ENCODE measurements at regions not wholly inside any gene's neighbourhood (a gene's known extent, or its start where the extent isn't known, plus 50 kb on each side); places are given as distances from the start of the nearest gene placed in this dataset.

DNA sequence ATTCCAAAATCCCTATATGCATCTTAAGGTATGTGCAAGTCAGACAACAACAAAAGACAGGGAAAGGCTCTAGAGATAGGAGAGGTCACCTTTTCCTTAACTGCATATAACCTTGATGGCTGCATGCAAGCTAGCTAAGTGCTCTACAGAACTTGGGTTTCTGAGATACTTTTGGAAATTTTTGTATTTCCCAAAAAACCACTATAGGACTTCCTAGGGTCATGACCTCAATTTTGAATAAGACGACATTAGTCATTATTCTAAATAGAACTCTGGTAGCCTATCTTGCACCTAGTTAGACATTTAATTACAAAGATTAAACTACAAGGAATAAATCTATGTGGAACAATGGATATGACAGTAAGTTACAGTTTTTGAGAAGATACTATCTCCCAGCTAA, 309.3 kb downstream of the BCAT1 start:
- H3K36me3 ChIP-seq: no peaks in the 10 kb centered on the region
- peaks cover 38% of the 10 kb centered on the region for H3K4me1 Mint-ChIP-seq
- no peaks in the 10 kb centered on the region for H3K27me3 Mint-ChIP-seq (ENCODE audit: insufficient read depth, low read depth)

GRCh38 chr12:24632466-24632865, 316.4 kb downstream of the BCAT1 start:
- Histone ChIP-seq H3K36me3 (no peaks in the 10 kb centered on the region), H3K9me3 (ENCODE audit: low read depth) (no peaks in the 10 kb centered on the region), H3K27ac (no peak overlapping the region), H2AFZ (replicated peaks) (no peak overlapping the region), H3K9ac (no peak overlapping the region), H3K79me2 (ENCODE audit: low read depth) (no peaks in the 10 kb centered on the region), H3K4me3 (no peak overlapping the region), H3F3A (ENCODE audit: low read depth) (no peaks in the 10 kb centered on the region), H3K27me3 (no peaks in the 10 kb centered on the region), H3K4me1 (peaks cover 7% of the 10 kb centered on the region), H3K4me2 (no peak overlapping the region), H4K20me1 (ENCODE audit: low read depth) (no peaks in the 10 kb centered on the region)
- Mint-ChIP-seq H3K27ac (no peak overlapping the region), H3K4me1 (peaks cover 33% of the 10 kb centered on the region), H3K4me3 (no peak overlapping the region), H3K9me3 (peaks cover 17% of the 10 kb centered on the region), H3K27me3 (ENCODE audit: insufficient read depth, low read depth) (no peaks in the 10 kb centered on the region), H3K36me3 (no peaks in the 10 kb centered on the region)
- TF ChIP-seq, protein P1, sequence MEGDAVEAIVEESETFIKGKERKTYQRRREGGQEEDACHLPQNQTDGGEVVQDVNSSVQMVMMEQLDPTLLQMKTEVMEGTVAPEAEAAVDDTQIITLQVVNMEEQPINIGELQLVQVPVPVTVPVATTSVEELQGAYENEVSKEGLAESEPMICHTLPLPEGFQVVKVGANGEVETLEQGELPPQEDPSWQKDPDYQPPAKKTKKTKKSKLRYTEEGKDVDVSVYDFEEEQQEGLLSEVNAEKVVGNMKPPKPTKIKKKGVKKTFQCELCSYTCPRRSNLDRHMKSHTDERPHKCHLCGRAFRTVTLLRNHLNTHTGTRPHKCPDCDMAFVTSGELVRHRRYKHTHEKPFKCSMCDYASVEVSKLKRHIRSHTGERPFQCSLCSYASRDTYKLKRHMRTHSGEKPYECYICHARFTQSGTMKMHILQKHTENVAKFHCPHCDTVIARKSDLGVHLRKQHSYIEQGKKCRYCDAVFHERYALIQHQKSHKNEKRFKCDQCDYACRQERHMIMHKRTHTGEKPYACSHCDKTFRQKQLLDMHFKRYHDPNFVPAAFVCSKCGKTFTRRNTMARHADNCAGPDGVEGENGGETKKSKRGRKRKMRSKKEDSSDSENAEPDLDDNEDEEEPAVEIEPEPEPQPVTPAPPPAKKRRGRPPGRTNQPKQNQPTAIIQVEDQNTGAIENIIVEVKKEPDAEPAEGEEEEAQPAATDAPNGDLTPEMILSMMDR (IDR thresholded peaks at IDR 0.05): no peak
- no peak for TF ChIP-seq EZH2 (IDR thresholded peaks at IDR 0.05)
- no peak for TF ChIP-seq EZH2phosphoT487 (IDR thresholded peaks at IDR 0.05)
- no peak for DNase-seq (ENCODE audit: low spot score)

More for the DNA sequence above, 309.3 kb downstream of the BCAT1 start:
- Mint-ChIP-seq H3K9me3 (peaks cover 3% of the 10 kb centered on the region), H3K4me3 (no peak overlapping the region), H3K27ac (no peak overlapping the region), H3K36me3 (no peaks in the 10 kb centered on the region)
- Histone ChIP-seq H3K79me2 (ENCODE audit: low read depth) (no peaks in the 10 kb centered on the region), H4K20me1 (ENCODE audit: low read depth) (no peaks in the 10 kb centered on the region), H3K27ac (no peak overlapping the region), H3K4me3 (no peak overlapping the region), H3K4me1 (peaks cover 7% of the 10 kb centered on the region), H3K27me3 (no peaks in the 10 kb centered on the region), H3K9ac (no peak overlapping the region), H2AFZ (replicated peaks) (no peak overlapping the region), H3K9me3 (ENCODE audit: low read depth) (no peaks in the 10 kb centered on the region), H3K4me2 (no peak overlapping the region), H3F3A (ENCODE audit: low read depth) (no peaks in the 10 kb centered on the region)
- no peak for TF ChIP-seq EZH2 (IDR thresholded peaks at IDR 0.05)
- TF ChIP-seq, protein P1 (IDR thresholded peaks at IDR 0.05): no peak
- no peak for TF ChIP-seq EZH2phosphoT487 (IDR thresholded peaks at IDR 0.05)
- DNase-seq (ENCODE audit: low spot score): no peak

GRCh38 chr12:24631676-24632426, 317.1 kb downstream of the BCAT1 start:
- H3K4me2 ChIP-seq: no peak overlapping the region
- H3K9ac ChIP-seq: no peak overlapping the region
- H3K4me1 Mint-ChIP-seq: peaks cover 30% of the 10 kb centered on the region
- H3K36me3 Mint-ChIP-seq: no peaks in the 10 kb centered on the region
- no peak overlapping the region for H3K4me3 Mint-ChIP-seq
- H3K4me3 ChIP-seq: no peak overlapping the region
- H3K9me3 ChIP-seq (ENCODE audit: low read depth): no peaks in the 10 kb centered on the region
- no peaks in the 10 kb centered on the region for H3F3A ChIP-seq (ENCODE audit: low read depth)
- H3K27me3 ChIP-seq: no peaks in the 10 kb centered on the region
- H3K9me3 Mint-ChIP-seq: peaks cover 17% of the 10 kb centered on the region
- H2AFZ ChIP-seq (replicated peaks): no peak overlapping the region
- no peak overlapping the region for H3K27ac ChIP-seq
- H3K79me2 ChIP-seq (ENCODE audit: low read depth): no peaks in the 10 kb centered on the region
- H3K27ac Mint-ChIP-seq: no peak overlapping the region
- H4K20me1 ChIP-seq (ENCODE audit: low read depth): no peaks in the 10 kb centered on the region
- no peak for DNase-seq (ENCODE audit: low spot score)
- H3K27me3 Mint-ChIP-seq (ENCODE audit: insufficient read depth, low read depth): no peaks in the 10 kb centered on the region
- no peaks in the 10 kb centered on the region for H3K36me3 ChIP-seq
- H3K4me1 ChIP-seq: peaks cover 7% of the 10 kb centered on the region
- TF ChIP-seq EZH2 (IDR thresholded peaks at IDR 0.05) (no peak), EZH2phosphoT487 (IDR thresholded peaks at IDR 0.05) (no peak)
- TF ChIP-seq, protein P1 (IDR thresholded peaks at IDR 0.05): no peak

Measured in neural progenitor cell (in vitro differentiated cells).